Skeletal muscle satellite cell (primary cell): ENCODE measurements at regions not wholly inside any gene's neighbourhood (a gene's known extent, or its start where the extent isn't known, plus 50 kb on each side); places are given as distances from the start of the nearest gene placed in this dataset.
"Not testable (repeated sequence)": the region's sequence is repeated elsewhere in the genome, so short reads cannot be mapped to it uniquely, and the experiment has no call there.

Experiments
- H3K27me3 ChIP-seq: 2 replicates; pipeline ENCODE4 v1.7.0; 2013; ENCODE audit warnings: low read length; ENCODE audit not compliant: control insufficient read depth, insufficient read depth
- H3K36me3 ChIP-seq: 2 replicates; pipeline ENCODE4 v1.7.0; 2013; ENCODE audit warnings: mild to moderate bottlenecking, control low read depth, low read length; ENCODE audit not compliant: insufficient read depth
- H3K4me1 ChIP-seq: 2 replicates; pipeline ENCODE4 v1.7.0; 2013; ENCODE audit warnings: low read length; ENCODE audit not compliant: control insufficient read depth, insufficient read depth
- H3K4me2 ChIP-seq: 2 replicates; pipeline ENCODE4 v1.7.0; 2013; ENCODE audit warnings: mild to moderate bottlenecking, low read length
- H3K4me3 ChIP-seq: 2 replicates; pipeline ENCODE4 v1.7.0; 2013; ENCODE audit warnings: low read length
- H3K9ac ChIP-seq: 2 replicates; pipeline ENCODE4 v1.7.0; 2013; ENCODE audit warnings: mild to moderate bottlenecking, low read depth, low read length, moderate library complexity
- H3K9me3 ChIP-seq: replicated peaks from 2 replicates; pipeline ENCODE4 v1.7.0; 2013; ENCODE audit warnings: mild to moderate bottlenecking, control low read depth, low read length

DNA sequence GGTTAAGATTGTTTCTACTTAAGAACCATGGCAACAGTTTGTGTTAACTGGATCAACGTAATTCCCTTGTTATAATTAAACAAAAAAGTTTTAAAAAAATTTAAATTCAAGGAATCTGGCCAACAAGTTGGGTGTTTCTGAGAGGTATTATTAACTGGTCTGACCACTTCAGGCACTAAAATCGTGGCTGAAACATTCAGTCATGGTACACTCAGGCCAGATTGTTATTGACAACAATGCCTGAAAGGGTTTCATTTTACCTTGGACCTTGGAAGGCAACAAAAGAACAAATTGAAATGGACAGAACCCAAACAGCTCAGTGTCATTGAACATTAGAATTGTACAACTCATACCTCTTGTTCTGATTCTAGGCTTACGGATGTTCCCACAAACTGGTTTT is 103.3 kb upstream of the ARMC3 start:
- Histone ChIP-seq H3K9me3 (no peaks in the 10 kb centered on the region), H3K4me2 (peak overlapping the region; percentile 23), H3K4me1 (peaks cover 48% of the 10 kb centered on the region), H3K27me3 (no peaks in the 10 kb centered on the region), H3K4me3 (peak overlapping the region; percentile 22), H3K9ac (no peak overlapping the region), H3K36me3 (no peaks in the 10 kb centered on the region)

- Histone ChIP-seq H3K36me3 (no peaks in the 10 kb centered on the region), H3K9me3 (no peaks in the 10 kb centered on the region), H3K4me2 (peak overlapping the region; percentile 2), H3K9ac (no peak overlapping the region), H3K4me1 (peaks cover 39% of the 10 kb centered on the region), H3K4me3 (no peak overlapping the region), H3K27me3 (no peaks in the 10 kb centered on the region)
Observed at GRCh38 chr10:22823109-22823508, 104.7 kb upstream of the ARMC3 start.

- peak overlapping the region; percentile 10 for H3K9ac ChIP-seq
- not testable (repeated sequence) for H3K27me3 ChIP-seq, H3K9me3 ChIP-seq, H3K36me3 ChIP-seq, H3K4me3 ChIP-seq
- peak overlapping the region; percentile 37 for H3K4me2 ChIP-seq
- H3K4me1 ChIP-seq = peaks cover 47% of the 10 kb centered on the region
Observed at GRCh38 chr10:22821921-22822320, 105.9 kb upstream of the ARMC3 start.

- Histone ChIP-seq H3K36me3 (no peaks in the 10 kb centered on the region), H3K4me3 (no peak overlapping the region), H3K4me2 (peak overlapping the region; percentile 37), H3K9ac (peak overlapping the region; percentile 10), H3K9me3 (no peaks in the 10 kb centered on the region), H3K27me3 (no peaks in the 10 kb centered on the region), H3K4me1 (peaks cover 51% of the 10 kb centered on the region)
Observed at GRCh38 chr10:22821501-22821900, 106.4 kb upstream of the ARMC3 start.

DNA sequence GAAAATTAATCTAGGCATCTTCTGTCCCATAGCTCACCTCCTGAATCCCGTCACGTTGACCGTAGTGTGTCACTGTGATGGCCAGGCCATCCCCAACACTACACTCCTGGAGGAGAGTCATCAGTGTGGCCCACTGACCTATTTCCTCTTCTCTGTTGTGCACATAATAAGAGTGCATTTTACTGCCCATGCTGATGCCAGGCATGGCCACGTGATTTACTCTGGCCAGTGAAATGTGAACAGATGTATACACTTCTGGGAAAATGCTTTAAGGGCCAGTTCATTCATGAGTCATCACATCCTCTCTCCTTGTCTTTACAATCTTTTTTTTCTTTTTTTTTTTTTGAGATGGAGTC is 101.9 kb upstream of the PIP4K2A start:
- Histone ChIP-seq H3K4me1 (peaks cover 23% of the 10 kb centered on the region), H3K9ac (no peak overlapping the region), H3K9me3 (no peaks in the 10 kb centered on the region), H3K27me3 (no peaks in the 10 kb centered on the region), H3K4me2 (peak overlapping the region; percentile 33), H3K4me3 (no peak overlapping the region), H3K36me3 (no peaks in the 10 kb centered on the region)

- Histone ChIP-seq H3K36me3 (no peaks in the 10 kb centered on the region), H3K9ac (no peak overlapping the region), H3K4me3 (no peak overlapping the region), H3K4me2 (no peak overlapping the region), H3K4me1 (peaks cover 9% of the 10 kb centered on the region), H3K27me3 (no peaks in the 10 kb centered on the region), H3K9me3 (no peaks in the 10 kb centered on the region)
Observed at GRCh38 chr10:22810643-22811465, 96.5 kb upstream of the PIP4K2A start.

DNA sequence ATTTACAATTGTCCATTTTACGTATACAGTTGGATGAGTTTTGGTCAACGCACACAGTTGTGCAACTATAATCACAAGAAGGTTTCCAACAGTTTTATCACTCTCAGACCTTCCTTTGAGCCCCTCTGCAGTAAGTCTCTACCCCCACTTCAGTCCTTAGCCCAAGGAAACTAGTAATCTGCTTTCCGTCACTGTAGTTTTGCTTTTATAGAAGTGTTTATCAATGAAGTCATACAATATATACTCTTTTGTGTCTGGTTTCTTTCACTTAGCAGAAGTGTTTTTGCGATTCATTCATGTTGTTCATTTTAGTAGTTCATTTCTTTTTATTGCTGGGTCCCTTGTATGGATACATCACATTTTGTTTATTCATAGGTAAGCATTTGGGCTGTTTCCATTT is 92.9 kb upstream of the PIP4K2A start:
- Histone ChIP-seq H3K9ac (no peak overlapping the region), H3K4me2 (no peak overlapping the region), H3K9me3 (no peaks in the 10 kb centered on the region), H3K27me3 (no peaks in the 10 kb centered on the region), H3K36me3 (no peaks in the 10 kb centered on the region), H3K4me3 (no peak overlapping the region), H3K4me1 (peaks cover 37% of the 10 kb centered on the region)

GRCh38 chr10:22805304-22805703 is 90.9 kb upstream of the PIP4K2A start:
- no peaks in the 10 kb centered on the region for H3K27me3 ChIP-seq
- no peaks in the 10 kb centered on the region for H3K9me3 ChIP-seq
- H3K4me1 ChIP-seq = peaks cover 32% of the 10 kb centered on the region
- H3K36me3 ChIP-seq = no peaks in the 10 kb centered on the region
- no peak overlapping the region for H3K9ac ChIP-seq
- H3K4me2 ChIP-seq = peak overlapping the region; percentile 29
- H3K4me3 ChIP-seq = no peak overlapping the region

DNA sequence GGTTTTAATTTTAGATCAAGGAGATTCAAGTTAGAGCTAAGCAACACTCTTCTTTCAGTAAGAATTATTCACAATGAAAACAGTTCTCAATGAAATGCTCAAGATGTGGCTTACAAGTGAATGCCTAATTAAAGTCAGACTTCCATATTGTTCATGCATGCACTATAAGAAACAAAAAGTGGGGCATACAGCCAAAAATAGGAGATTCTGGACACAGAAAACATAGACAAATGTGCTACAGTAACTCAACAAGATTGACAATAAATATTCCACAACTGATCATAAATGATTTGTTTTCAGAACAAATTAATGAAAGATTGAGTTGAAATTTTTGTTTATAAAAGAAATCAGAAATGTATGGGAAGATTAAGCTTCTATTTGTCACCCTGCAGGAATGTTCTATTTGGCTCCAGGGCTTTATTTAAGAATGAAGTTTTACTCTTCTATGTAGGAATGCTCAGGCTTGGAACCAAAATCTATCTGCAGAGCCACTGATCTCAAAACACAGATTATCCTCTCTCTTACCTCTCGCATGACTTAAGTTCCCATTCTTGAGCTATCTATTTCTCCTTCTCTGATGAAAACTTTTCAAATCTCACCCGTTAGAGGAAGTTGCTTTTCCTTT is 89.0 kb upstream of the PIP4K2A start:
- no peaks in the 10 kb centered on the region for H3K9me3 ChIP-seq
- no peak overlapping the region for H3K9ac ChIP-seq
- H3K4me2 ChIP-seq = peak overlapping the region; percentile 54
- no peak overlapping the region for H3K4me3 ChIP-seq
- H3K4me1 ChIP-seq = peaks cover 32% of the 10 kb centered on the region
- H3K36me3 ChIP-seq = no peaks in the 10 kb centered on the region
- H3K27me3 ChIP-seq = no peaks in the 10 kb centered on the region

DNA sequence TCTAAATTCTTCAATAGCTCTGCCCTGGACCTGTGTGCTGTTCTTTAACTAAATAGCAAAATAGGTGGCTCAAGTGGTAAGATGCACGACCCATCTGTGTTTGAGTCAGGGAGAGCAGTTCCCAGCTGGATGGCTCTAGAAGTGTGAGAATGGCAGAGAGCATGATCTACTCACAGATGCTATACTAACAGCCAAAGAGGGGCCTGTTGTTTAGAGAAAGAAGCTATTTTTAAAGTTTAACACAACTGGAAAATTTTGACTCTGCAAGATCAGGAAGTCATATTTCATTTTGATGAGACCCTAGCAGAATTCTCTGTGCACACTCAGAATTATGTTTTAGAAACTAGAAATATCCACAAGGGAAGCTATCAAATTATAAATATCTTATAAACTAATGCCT is 87.4 kb upstream of the PIP4K2A start:
- no peaks in the 10 kb centered on the region for H3K36me3 ChIP-seq
- H3K9me3 ChIP-seq = no peaks in the 10 kb centered on the region
- H3K27me3 ChIP-seq = no peaks in the 10 kb centered on the region
- H3K4me2 ChIP-seq = no peak overlapping the region
- H3K9ac ChIP-seq = no peak overlapping the region
- peaks cover 32% of the 10 kb centered on the region for H3K4me1 ChIP-seq
- no peak overlapping the region for H3K4me3 ChIP-seq

DNA sequence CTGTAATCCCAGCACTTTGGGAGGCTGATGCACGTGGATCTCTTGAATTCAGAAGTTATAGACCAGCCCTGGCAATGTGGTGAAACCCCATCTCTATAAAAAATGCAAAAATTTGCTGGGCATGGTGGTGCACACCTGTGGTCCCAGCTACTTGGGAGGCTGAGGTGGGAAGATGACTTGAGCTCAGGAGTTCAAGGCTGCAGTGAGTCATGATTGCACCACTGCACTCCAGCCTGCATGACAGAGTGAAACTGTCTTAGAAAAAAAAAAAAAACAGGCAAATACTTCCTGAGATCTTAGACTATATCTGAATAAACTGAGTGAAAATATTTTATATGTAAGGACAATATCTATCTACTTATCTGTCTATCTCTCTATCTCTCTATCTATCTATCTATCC is 83.4 kb upstream of the PIP4K2A start:
- not testable (repeated sequence) for H3K27me3 ChIP-seq, H3K4me2 ChIP-seq, H3K36me3 ChIP-seq, H3K4me1 ChIP-seq, H3K4me3 ChIP-seq, H3K9ac ChIP-seq, H3K9me3 ChIP-seq

GRCh38 chr10:22795546-22795945 is 81.2 kb upstream of the PIP4K2A start:
- no peak overlapping the region for H3K4me3 ChIP-seq
- H3K36me3 ChIP-seq = no peaks in the 10 kb centered on the region
- no peaks in the 10 kb centered on the region for H3K27me3 ChIP-seq
- no peaks in the 10 kb centered on the region for H3K9me3 ChIP-seq
- H3K4me2 ChIP-seq = no peak overlapping the region
- H3K9ac ChIP-seq = no peak overlapping the region
- no peaks in the 10 kb centered on the region for H3K4me1 ChIP-seq
